MCF 10A (cell line): ENCODE measurements at regions not wholly inside any gene's neighbourhood (a gene's known extent, or its start where the extent isn't known, plus 50 kb on each side); places are given as distances from the start of the nearest gene placed in this dataset.

ENCODE experiments used
- BruUV-seq: library from RNA; stranded (reverse); fragments of 400-500 nt; replicated peaks from 2 replicates; lab custom pipeline; 2021; lab: Mats Ljungman, UMichigan
- CTCF ChIA-PET: fragments of 300-600 bp; sonication (Branson Sonifier 250); formaldehyde crosslinking; extraction: SDS; loops from one replicate; lab custom pipeline; 2021; ENCODE audit warnings: antibody characterized with exemption, inconsistent platforms; lab: Yijun Ruan, JAX
- POLR2A ChIA-PET: fragments of 300-600, 350-650 bp; sonication (Branson Sonifier 250); formaldehyde crosslinking; extraction: SDS; loops from one replicate; lab custom pipeline; 2020; ENCODE audit warnings: antibody characterized with exemption, inconsistent platforms; lab: Yijun Ruan, JAX
- DNase-seq: peaks from one replicate; pipeline ENCODE4 v3.0.0-alpha.2; 2018; ENCODE audit not compliant: unreplicated experiment
- H3K27ac Mint-ChIP-seq: one replicate; pipeline ENCODE4 v1.8.0; 2022; ENCODE audit warnings: mild to moderate bottlenecking, low read depth, mixed read lengths; ENCODE audit not compliant: unreplicated experiment
- H3K27me3 Mint-ChIP-seq: one replicate; pipeline ENCODE4 v1.8.0; 2022; ENCODE audit warnings: mixed read lengths; ENCODE audit not compliant: insufficient read depth, unreplicated experiment
- H3K36me3 Mint-ChIP-seq: one replicate; pipeline ENCODE4 v1.8.0; 2022; ENCODE audit warnings: mild to moderate bottlenecking, moderate library complexity, mixed read lengths; ENCODE audit not compliant: insufficient read depth, unreplicated experiment
- H3K4me1 Mint-ChIP-seq: one replicate; pipeline ENCODE4 v1.8.0; 2022; ENCODE audit warnings: mixed read lengths; ENCODE audit not compliant: insufficient read depth, unreplicated experiment
- H3K4me3 Mint-ChIP-seq: one replicate; pipeline ENCODE4 v1.8.0; 2022; ENCODE audit warnings: mild to moderate bottlenecking, moderate library complexity, mixed read lengths; ENCODE audit not compliant: unreplicated experiment
- H3K9me3 Mint-ChIP-seq: one replicate; pipeline ENCODE4 v1.8.0; 2022; ENCODE audit warnings: mixed read lengths; ENCODE audit not compliant: unreplicated experiment
- CTCF ChIP-seq: fragments of 200-600 bp; IDR thresholded peaks from one replicate; pipeline ENCODE4 v1.8.0; 2022; ENCODE audit warnings: antibody characterized with exemption, mild to moderate bottlenecking; ENCODE audit not compliant: unreplicated experiment
- intact Hi-C: fragments of 100-400 bp; cut with micrococcal nuclease; formaldehyde crosslinking; loops from 2 replicates; pipeline ENCODE4 v1.14.1; 2022

GRCh38 chr5:2914022-2914661 lies 162.7 kb upstream of the IRX2 start:
- CTCF ChIA-PET: interaction anchor here (0.5 kb wide), 1 partner anchor 1044 kb away, joined by 3 read pairs; no protein-coding TSS in a partner anchor

GRCh38 chr5:2913281-2913680 lies 161.8 kb upstream of the IRX2 start:
- intact Hi-C loops: no loop called here
- BruUV-seq: no TSS peak
- DNase-seq: no peak
- H3K9me3 Mint-ChIP-seq: peaks cover 7% of the 10 kb centered on the region
- POLR2A ChIA-PET: no interaction called here
- no peaks in the 10 kb centered on the region for H3K36me3 Mint-ChIP-seq
- CTCF ChIA-PET: no interaction called here
- H3K27me3 Mint-ChIP-seq: no peaks in the 10 kb centered on the region
- H3K4me1 Mint-ChIP-seq: no peaks in the 10 kb centered on the region
- H3K4me3 Mint-ChIP-seq: no peak overlapping the region
- no peak for TF ChIP-seq CTCF
- H3K27ac Mint-ChIP-seq: no peak overlapping the region

More at GRCh38 chr5:2914022-2914661, 162.7 kb upstream of the IRX2 start:
- DNase-seq: no peak
- Mint-ChIP-seq H3K4me1 (no peaks in the 10 kb centered on the region), H3K27me3 (no peaks in the 10 kb centered on the region), H3K36me3 (no peaks in the 10 kb centered on the region), H3K27ac (no peak overlapping the region), H3K9me3 (peaks cover 7% of the 10 kb centered on the region), H3K4me3 (no peak overlapping the region)
- TF ChIP-seq CTCF: no peak
- intact Hi-C loops: no loop called here
- POLR2A ChIA-PET: no interaction called here
- BruUV-seq: no TSS peak

GRCh38 chr5:2912741-2913140 lies 161.3 kb upstream of the IRX2 start:
- intact Hi-C loops: no loop called here
- H3K4me3 Mint-ChIP-seq: no peak overlapping the region
- BruUV-seq: no TSS peak
- ChIA-PET CTCF (no interaction called here), POLR2A (no interaction called here)
- no peak overlapping the region for H3K27ac Mint-ChIP-seq
- H3K36me3 Mint-ChIP-seq: no peaks in the 10 kb centered on the region
- no peaks in the 10 kb centered on the region for H3K27me3 Mint-ChIP-seq
- TF ChIP-seq CTCF: no peak
- no peaks in the 10 kb centered on the region for H3K4me1 Mint-ChIP-seq
- H3K9me3 Mint-ChIP-seq: peaks cover 7% of the 10 kb centered on the region
- no peak for DNase-seq

GRCh38 chr5:2910401-2911175 lies 159.1 kb upstream of the IRX2 start:
- BruUV-seq: no TSS peak
- Mint-ChIP-seq H3K9me3 (peaks cover 7% of the 10 kb centered on the region), H3K36me3 (no peaks in the 10 kb centered on the region), H3K27ac (no peak overlapping the region), H3K27me3 (no peaks in the 10 kb centered on the region), H3K4me3 (no peak overlapping the region), H3K4me1 (no peaks in the 10 kb centered on the region)
- intact Hi-C loops: no loop called here
- DNase-seq: no peak
- POLR2A ChIA-PET: no interaction called here
- no peak for TF ChIP-seq CTCF
- CTCF ChIA-PET: no interaction called here
